ENCODE measurements at regions not wholly inside any gene's neighbourhood (a gene's known extent, or its start where the extent isn't known, plus 50 kb on each side); places are given as distances from the start of the nearest gene placed in this dataset.

- no peak for TF ChIP-seq SUZ12 (IDR thresholded peaks at IDR 0.05; ENCODE audit: extremely low read depth, insufficient read depth, insufficient read length)
- no peak for TF ChIP-seq ZNF274 (IDR thresholded peaks at IDR 0.05; ENCODE audit: low read depth, low read length)
Measured at GRCh38 chr4:170398218-170398617, 308.5 kb upstream of the AADAT start.

Measured in NT2/D1 (cell line).